ENCODE measurements at regions not wholly inside any gene's neighbourhood (a gene's known extent, or its start where the extent isn't known, plus 50 kb on each side); places are given as distances from the start of the nearest gene placed in this dataset.
A peak's percentile ranks its signal among the peaks of the same experiment; 100 is the strongest.

DNA sequence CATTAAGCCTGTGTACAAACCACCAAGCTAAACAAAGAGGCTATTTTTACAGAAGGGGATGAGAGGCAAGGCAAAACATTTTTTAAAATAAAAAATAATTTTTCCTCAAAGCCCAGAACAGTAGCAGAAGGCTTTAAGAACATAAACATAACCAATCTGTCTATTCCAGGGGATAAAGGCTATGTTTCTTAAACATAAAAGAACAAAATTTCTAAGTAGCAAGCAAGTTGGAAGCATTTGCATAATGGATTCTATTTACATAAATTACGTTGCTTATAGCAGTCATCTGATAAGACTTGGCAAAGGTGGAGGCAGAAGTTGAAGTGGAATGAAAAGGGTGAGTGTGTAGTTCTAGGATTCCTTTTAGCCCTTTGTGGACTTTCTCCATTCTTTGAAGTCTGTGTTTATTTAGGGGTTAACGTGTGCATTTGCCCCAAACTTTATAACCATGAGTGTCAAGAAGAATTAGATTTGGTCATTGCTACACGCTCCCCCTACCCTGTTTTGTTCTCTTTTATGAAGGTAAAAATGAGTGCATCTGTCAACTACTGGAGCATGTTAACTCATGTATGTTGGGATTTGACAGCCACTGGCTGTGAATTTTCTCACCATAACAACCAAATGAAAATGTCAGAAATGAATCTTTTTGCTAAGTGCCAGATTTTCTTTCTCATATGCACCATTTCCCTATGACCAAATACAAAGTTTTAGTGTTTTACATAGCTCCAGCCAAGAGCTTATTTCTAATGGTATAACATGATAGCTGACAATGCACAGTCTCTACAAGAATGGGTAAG is 378.4 kb upstream of the IGFBP7 start:
- no peaks in the 10 kb centered on the region for H3K27me3 ChIP-seq
- no peaks in the 10 kb centered on the region for H3K36me3 ChIP-seq
- no peaks in the 10 kb centered on the region for H3K4me1 ChIP-seq
- no peak for DNase-seq
- no peak overlapping the region for H3K27ac ChIP-seq
- H3K9me3 ChIP-seq = no peaks in the 10 kb centered on the region
- H3K4me3 ChIP-seq = no peak overlapping the region
- intact Hi-C loops (cut with DNase I; ENCODE audit: low total_unique reads) = no loop called here
- TF ChIP-seq POLR2AphosphoS5 (IDR thresholded peaks at IDR 0.05) (no peak), POLR2A (IDR thresholded peaks at IDR 0.05) (no peak), EP300 (IDR thresholded peaks at IDR 0.05; ENCODE audit: low read depth) (no peak)
- TF ChIP-seq, protein P1, sequence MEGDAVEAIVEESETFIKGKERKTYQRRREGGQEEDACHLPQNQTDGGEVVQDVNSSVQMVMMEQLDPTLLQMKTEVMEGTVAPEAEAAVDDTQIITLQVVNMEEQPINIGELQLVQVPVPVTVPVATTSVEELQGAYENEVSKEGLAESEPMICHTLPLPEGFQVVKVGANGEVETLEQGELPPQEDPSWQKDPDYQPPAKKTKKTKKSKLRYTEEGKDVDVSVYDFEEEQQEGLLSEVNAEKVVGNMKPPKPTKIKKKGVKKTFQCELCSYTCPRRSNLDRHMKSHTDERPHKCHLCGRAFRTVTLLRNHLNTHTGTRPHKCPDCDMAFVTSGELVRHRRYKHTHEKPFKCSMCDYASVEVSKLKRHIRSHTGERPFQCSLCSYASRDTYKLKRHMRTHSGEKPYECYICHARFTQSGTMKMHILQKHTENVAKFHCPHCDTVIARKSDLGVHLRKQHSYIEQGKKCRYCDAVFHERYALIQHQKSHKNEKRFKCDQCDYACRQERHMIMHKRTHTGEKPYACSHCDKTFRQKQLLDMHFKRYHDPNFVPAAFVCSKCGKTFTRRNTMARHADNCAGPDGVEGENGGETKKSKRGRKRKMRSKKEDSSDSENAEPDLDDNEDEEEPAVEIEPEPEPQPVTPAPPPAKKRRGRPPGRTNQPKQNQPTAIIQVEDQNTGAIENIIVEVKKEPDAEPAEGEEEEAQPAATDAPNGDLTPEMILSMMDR (IDR thresholded peaks at IDR 0.05) = no peak
- 32 to 33% methylated on average over 3 of the region's 3 CpGs for WGBS, 2 donors (ENCODE audit: low coverage in 1 of 2)
- in situ Hi-C loops (cut with MboI; ENCODE audit: low pct_ligation_motif_present in 1 of 4, low pct_unique_long_range_greater_than_20kb in 1 of 4, low sequenced_read_pairs in 3 of 4) = no loop called here

DNA sequence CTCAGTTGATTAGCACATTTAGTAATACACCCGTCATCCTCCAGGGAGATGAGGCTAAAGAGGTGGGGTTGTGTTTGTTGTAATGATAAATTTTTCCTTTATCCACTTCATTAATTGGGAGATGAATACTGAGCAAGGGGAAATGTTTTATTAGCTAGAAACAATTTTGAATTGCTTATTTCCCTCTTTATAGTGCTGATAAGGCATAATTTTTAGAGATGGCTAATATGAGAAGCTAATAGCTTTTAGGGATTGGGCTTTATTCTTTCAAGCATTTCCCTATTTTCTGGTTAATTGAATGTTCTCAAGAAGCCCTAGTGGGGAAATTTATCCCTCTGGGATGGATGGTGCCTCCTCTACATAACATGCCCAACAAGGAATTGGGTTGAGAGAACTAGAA is 365.2 kb upstream of the IGFBP7 start:
- H3K9me3 ChIP-seq = no peaks in the 10 kb centered on the region

DNA sequence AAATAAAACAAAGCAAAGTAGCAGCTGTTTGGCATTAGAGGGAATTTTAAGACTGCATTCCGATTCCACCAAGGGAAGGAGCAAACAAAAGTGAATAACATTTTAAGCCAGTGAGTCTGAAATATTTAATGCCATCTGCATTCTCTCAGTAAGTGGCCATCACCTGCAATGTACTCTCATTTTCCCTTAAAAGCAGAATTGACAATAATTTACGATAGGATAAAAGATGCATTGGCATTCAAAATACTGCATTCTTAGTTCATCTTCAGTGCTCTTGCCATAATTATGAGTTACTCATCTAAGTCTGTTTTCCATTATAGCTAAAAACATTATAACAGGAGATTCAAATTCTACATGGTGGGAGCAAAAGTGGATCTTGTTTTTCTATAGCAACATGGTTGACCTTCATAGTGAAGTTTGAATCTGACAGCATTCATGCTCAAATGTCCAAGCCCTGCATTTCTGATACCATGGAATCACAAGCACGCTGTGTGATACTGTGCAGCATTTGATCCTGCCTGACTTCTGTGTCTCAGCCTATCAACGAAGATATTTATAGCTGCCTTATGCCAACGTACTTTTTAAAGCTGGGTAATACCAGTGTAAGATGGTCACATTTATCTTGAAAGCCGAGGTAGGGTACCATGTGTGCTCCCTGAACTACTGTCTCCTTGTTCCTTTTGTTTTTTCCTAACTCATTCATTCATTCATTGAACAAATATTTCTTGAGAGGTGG is 355.3 kb upstream of the IGFBP7 start:
- Histone ChIP-seq H3K36me3 (no peaks in the 10 kb centered on the region), H3K9me3 (no peaks in the 10 kb centered on the region), H3K27ac (no peak overlapping the region), H3K4me1 (peaks cover 0 to 4% (median 0%) of the 10 kb centered on the region in 4 donors), H3K4me3 (no peak overlapping the region), H3K27me3 (no peaks in the 10 kb centered on the region)
- in situ Hi-C loops (cut with MboI; ENCODE audit: low pct_ligation_motif_present in 1 of 4, low pct_unique_long_range_greater_than_20kb in 1 of 4, low sequenced_read_pairs in 3 of 4) (no loop called here), intact Hi-C loops (cut with DNase I; ENCODE audit: low total_unique reads) (no loop called here)
- 72 to 80% methylated on average over 5 to 6 of the region's 6 CpGs for WGBS, 2 donors (ENCODE audit: low coverage in 1 of 2)
- no peak for TF ChIP-seq POLR2AphosphoS5 (IDR thresholded peaks at IDR 0.05)
- no peak for TF ChIP-seq EP300 (IDR thresholded peaks at IDR 0.05; ENCODE audit: low read depth)
- TF ChIP-seq POLR2A (IDR thresholded peaks at IDR 0.05) = no peak
- TF ChIP-seq, protein P1 (IDR thresholded peaks at IDR 0.05) = no peak
- DNase-seq = no peak

More for the DNA sequence above, 365.2 kb upstream of the IGFBP7 start:
- no peak overlapping the region for H3K27ac ChIP-seq
- in situ Hi-C loops (cut with MboI; ENCODE audit: low pct_ligation_motif_present in 1 of 4, low pct_unique_long_range_greater_than_20kb in 1 of 4, low sequenced_read_pairs in 3 of 4) (no loop called here), intact Hi-C loops (cut with DNase I; ENCODE audit: low total_unique reads) (no loop called here)
- H3K27me3 ChIP-seq = no peaks in the 10 kb centered on the region
- no peaks in the 10 kb centered on the region for H3K4me1 ChIP-seq
- H3K4me3 ChIP-seq = no peak overlapping the region
- H3K36me3 ChIP-seq = no peaks in the 10 kb centered on the region
- TF ChIP-seq POLR2A (IDR thresholded peaks at IDR 0.05) = no peak
- TF ChIP-seq, protein P1 (IDR thresholded peaks at IDR 0.05) = no peak
- TF ChIP-seq EP300 (IDR thresholded peaks at IDR 0.05; ENCODE audit: low read depth) = no peak
- no peak for TF ChIP-seq POLR2AphosphoS5 (IDR thresholded peaks at IDR 0.05)
- no peak for DNase-seq
- WGBS, 2 donors (ENCODE audit: low coverage in 1 of 2) = 80 to 82% methylated on average over 1 of the region's 1 CpG

DNA sequence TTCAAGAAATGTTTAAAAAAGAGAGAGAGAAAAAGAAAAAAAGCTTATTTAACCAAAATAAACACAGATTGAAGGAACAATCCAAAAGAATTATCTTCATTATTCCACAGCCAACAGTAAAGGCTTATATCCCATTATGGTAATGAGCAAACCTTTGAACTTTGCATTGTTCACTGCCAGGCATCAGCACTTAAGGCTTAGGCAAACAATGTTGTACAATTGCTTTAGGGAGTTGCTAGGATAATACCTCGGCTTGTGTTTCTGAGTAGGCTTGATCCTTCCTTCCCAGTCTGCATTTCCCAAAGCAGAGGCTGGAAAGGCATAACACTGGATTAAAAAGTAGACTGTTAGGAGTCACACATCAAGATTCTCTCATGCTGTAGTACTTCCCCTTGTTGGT is 352.7 kb upstream of the IGFBP7 start:
- H3K4me1 ChIP-seq = peaks cover 0 to 4% (median 0%) of the 10 kb centered on the region in 4 donors
- peak; percentile 8 for DNase-seq
- no peak overlapping the region for H3K4me3 ChIP-seq
- WGBS, 2 donors (ENCODE audit: low coverage in 1 of 2) = 20% methylated on average over 1 of the region's 1 CpG; no CpG with 5 or more reads in 1 of the 2 donors
- intact Hi-C loops (cut with DNase I; ENCODE audit: low total_unique reads) = loop anchor here (5.0 kb wide), 1 partner anchor 786 kb away; no protein-coding TSS in a partner anchor
- peak overlapping the region in 1 of 4 donors; percentile 56 for H3K27ac ChIP-seq
- in situ Hi-C loops (cut with MboI; ENCODE audit: low pct_ligation_motif_present in 1 of 4, low pct_unique_long_range_greater_than_20kb in 1 of 4, low sequenced_read_pairs in 3 of 4) = no loop called here
- no peaks in the 10 kb centered on the region for H3K27me3 ChIP-seq
- no peaks in the 10 kb centered on the region for H3K36me3 ChIP-seq
- no peaks in the 10 kb centered on the region for H3K9me3 ChIP-seq
- TF ChIP-seq, protein P1 (IDR thresholded peaks at IDR 0.05) = no peak
- TF ChIP-seq EP300 (IDR thresholded peaks at IDR 0.05; ENCODE audit: low read depth) (no peak), POLR2AphosphoS5 (IDR thresholded peaks at IDR 0.05) (no peak), POLR2A (IDR thresholded peaks at IDR 0.05) (no peak)

All from transverse colon (tissue), 4 donors.